GM19463 (cell line): ENCODE measurements at regions not wholly inside any gene's neighbourhood (a gene's known extent, or its start where the extent isn't known, plus 50 kb on each side); places are given as distances from the start of the nearest gene placed in this dataset.

ENCODE experiments used
- ATAC-seq: cut with Tn5 transposase; IDR thresholded peaks from one replicate; pipeline ENCODE4 v1.9.1; 2021; ENCODE audit warnings: mild to moderate bottlenecking, moderate library complexity; ENCODE audit not compliant: unreplicated experiment

DNA sequence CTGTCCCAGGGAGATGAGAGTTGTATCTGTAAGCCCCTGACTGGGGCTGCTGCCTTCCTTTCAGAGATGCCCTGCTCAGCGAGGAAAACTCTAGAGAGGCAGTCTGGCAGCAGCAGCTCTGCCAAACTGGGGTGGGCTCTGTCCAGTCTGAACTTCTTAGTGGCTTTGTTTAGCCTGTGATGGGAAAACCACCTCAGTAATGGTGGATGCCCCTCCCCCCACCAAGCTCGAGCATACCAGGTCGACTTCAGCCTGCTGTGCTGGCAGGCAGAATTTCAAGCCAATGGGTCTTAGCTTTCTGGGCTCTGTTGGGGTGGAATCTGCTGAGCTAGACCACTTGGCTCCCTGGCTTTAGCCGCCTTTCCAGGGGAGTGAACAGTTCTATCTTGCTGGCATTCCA lies 218.3 kb downstream of the TUSC7 start:
- ATAC-seq = no peak

DNA sequence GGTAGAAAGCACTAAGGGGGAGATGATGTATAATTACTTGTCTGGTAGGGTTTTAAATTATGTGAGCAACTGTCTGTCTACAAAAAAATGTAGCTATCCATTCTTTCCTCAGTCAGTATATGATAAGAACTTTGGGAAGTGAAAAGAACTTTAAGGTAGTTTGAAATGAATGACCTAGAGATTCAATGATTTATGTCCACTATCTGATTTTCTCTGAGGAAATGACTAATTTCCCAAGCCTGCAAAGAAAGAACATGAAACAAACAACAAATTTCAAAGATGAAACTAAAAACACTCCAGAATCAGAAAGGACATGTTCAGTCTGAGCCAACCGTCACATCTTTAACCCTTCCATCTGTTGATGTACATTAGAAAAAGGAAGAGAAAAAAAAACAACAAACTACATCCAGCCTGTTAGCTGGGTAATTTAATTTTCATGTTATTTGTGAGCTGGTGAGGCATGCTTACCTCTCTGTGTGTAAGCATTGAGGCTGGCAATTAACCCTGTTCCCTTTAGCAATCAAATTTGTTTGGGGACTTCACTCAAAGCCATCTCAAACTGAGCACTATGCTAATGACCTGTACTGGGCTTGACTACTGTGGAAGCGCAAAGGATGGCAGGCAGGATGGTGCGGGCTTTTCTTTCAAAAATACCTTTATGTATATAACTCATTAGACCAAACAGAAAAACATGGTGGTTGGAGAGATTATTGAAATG lies 220.1 kb downstream of the TUSC7 start:
- no peak for ATAC-seq

DNA sequence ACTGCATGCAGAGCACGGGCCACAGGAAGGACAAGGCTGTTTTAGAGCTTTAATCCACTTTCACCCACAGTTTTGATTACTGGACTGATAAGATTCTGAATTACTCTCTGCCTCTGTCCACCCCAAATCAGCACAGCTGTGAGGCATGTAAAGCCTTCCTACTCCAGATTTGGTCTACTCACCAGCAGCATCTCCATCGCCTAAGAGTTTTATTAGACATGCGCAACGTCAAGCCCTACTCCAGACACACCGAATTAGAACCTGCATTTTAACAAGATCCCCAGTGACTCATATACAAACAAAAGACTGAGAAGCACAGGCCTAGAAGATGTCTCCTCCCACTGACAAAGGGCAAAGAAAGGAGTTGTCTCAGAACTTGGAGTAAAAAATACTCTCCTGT lies 221.2 kb downstream of the TUSC7 start:
- no peak for ATAC-seq

DNA sequence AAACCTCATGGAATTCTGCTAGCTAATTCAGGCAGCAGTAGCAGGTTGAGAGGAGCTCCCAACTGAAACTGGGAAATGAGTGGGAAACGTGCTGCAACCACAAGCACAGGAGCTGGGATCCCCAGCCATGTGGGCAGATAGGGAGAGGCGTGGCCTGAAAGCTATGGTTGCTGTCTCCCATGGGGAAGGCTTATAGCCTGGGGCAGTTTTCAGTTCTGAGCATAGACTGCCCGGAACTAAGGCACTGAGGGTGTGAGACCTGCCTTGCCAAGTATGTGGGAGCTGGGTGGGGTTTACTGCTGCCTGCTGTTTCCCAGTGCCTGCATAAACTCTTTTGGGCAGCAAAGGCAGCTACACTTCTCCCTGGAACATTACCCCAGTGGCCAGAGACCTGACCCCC lies 229.5 kb downstream of the TUSC7 start:
- no peak for ATAC-seq

DNA sequence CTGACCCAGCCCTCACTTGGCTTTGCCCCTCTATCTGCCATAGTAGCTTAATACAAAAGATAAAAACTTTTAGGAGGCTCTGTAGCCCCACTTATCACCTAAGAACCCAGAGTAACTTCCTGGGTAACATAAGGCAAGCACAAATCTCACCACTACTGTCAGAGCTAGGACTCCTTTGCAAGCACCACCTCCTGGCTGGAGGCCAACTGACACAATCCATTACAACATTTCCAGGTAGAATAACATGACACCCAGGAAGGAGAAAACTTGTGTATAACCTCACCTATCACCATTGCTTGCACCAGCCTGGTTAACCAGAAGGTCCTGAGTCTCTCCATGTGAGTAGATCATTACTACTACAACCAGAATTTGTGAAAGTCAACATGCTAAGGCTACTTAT lies 230.0 kb downstream of the TUSC7 start:
- ATAC-seq = no peak

DNA sequence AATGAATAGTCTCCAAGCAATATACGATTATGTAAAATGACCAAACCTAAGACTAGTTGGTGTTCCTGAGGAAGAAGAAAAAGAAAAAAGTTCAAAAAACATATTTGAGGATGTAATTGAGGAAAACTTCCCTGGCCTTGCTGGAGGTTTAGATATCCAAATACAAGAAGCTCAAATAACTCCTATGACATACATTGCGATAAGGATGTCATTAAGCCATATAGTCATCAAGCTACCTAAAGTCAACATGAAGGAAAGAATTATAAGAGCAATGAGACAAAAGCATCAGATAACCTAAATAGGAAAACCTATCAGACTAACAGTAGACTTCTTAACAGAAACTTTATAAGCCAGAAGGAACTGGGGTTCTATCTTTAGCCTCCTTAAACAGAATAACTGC lies 231.1 kb downstream of the TUSC7 start:
- no peak for ATAC-seq

DNA sequence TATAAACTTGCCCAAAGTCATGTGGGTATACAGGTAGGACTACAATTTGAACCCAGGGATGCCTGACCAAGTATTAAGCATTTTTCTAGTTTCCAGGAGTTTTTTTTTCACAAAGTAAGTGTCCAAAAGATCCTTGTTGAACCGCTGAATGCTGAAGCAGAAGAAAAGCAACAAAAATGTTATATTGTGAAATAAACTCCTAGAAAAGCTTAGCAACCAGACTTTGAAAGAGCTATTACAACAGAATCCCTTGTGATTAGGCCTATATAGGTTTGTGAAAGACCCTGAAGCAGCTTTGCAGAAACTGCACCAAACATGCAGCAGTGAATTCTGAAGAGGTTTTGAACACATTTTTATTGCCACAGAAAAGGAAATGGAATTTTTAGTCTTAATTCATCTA lies 236.8 kb downstream of the TUSC7 start:
- ATAC-seq = no peak

DNA sequence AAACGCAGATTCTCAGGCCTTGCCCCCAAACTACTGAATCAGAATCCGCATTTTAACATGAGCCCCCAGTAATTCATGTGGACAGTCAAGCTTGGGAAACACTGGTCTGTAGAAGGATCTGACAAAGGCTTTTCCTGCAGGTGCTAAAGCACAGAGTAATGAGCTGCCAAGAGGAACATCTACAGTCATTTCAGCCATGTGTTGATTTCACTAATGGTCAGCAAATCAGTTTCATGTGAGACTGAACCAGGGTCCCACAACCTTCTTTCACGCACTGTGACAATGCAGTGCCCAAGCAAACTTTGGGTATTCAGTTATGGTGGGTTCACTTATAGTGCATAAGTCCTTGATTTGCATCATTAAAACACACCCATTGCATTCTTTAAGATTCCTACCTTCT lies 237.6 kb downstream of the TUSC7 start:
- ATAC-seq = no peak

DNA sequence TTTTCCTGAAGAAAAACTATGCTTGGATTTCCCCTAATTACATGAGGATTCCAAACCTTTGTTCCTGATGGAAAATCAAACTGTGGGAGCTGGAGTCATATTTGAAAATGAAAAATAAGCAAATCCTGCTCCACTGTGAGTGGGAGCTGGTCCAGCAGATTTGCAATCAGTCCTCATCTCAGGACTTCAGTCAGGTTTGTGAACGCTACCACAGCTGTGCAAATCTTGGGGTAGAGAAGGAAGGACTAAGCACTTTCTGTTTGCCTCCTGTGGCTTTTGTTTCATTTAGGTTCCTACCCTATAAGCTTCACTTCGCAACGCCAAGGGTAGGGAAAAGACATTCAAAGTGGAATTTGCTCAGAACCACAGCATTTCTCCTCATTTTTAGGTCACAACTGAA lies 238.2 kb downstream of the TUSC7 start:
- ATAC-seq = no peak

DNA sequence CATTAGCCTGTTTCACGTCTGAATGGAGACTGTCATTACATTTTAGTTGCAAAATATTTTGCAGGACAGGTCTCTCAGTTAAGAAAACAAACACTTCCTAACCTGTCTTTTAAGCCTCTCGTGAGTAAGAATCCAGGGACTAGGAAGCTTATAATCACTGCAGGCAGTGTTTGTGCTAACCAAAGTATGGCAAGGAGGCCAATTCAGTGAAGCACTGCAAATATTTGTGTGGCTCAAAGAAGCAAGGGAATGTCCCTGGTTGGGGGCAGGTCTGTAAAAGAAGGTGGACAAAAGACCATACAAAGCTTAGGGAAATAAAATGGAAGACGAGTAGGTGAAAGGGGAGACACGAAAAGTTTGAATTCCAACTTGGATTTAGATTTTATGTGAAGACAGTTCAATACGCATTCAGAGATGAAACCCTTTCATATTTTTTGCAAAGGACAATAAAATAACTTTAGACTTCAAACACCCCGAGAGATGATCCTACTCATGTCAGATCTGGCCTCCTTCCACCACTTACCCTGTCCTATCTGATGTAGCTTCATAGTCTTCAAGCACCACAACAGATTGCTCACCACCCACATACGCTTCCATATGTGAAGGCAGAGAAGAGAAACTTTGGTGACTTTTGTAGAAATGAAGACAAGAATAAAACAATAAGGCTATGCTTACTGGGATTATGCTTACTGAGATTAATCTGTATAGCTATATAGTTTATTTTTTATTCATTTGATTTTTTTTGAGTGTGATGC lies 240.9 kb downstream of the TUSC7 start:
- ATAC-seq = no peak

DNA sequence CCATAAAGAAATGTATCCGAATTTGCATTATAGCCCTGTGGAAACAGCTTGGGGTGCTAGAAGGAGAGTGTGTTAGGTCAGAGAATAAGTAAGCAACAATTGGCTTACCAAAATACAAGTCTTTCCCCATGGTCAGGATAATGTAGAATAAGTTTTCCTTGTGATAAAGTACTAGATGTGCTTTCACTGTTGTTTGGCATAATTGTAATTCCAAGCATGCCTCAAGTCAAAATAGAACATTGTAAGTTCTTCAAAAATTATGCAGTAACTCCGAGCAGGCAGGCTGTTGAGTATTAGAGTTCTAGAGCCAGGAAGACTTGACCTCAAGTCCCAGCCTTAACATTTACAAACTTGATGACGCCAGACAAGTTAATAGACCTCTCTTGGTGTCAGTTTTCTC lies 242.0 kb downstream of the TUSC7 start:
- no peak for ATAC-seq

DNA sequence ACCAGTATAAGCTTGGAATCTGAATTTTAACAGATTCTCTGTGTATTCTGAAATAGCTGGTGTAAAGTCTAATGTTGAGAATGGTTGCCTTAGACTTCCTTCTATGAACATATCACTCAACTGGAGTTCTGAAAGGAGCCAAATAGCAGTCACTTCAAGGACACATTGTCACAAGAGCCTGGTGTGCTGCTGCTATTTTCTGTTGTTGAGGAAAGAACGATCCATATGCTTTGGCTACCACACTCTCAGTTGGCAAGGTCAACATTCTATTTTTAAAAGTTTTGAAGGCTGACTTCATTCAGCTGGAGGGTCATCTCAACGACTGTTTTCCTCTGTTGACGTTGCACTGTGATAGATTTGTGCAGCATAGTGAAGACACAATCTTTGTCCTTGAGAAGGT lies 248.7 kb downstream of the TUSC7 start:
- ATAC-seq = no peak

DNA sequence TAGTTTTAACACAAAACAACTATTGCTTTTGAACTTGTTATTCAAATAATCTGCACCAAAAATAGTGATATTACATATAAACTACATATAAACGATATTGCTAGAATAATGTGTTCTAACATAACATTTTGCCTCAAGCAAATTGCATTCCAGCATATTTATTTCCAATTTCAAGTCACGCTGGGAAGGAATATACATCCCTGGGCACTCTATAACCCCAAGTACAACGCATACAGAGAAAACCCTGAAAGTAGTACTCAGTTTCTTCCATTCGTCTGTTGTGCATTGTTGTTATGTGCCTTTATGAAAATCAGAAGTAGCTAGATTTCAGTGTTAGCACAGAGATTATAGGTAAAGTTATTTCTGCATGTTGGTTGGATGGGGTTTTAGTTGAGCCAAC lies 251.5 kb downstream of the TUSC7 start:
- ATAC-seq = no peak

DNA sequence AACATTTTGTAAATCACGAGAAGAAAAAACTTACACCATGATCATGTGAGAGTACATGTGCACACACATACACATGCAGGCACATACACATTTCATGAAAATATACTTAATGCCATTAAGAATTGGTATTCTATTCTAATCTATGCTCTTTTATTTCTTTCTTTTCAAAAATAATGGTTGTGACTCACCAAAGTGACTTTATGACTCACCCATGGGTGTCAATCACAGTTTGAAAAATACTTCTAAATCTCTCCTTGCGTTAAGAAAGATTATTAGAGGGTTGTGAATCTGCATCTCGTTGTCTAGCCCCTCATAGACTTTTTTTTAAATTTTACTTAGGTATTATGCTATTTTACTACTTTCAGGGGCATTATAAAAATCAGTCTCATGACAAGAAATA lies 254.2 kb downstream of the TUSC7 start:
- no peak for ATAC-seq

DNA sequence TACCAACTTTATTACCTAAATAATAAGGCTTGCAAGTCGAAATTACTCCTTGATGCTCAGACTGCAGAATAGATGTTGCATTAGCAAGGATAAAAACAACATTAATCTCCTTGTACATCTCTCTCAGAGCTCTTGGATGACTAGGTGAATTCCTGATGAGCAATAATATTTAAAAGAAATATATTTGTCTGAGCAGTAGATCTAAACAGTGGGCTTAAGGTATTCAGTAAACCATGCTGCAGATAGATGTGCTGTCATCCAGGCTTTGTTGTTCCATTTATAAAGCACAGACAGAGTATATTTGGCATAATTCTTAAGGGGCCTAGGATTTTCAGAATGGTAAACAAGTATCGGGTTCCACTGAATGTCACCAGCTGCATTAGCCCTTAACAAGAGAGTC lies 257.1 kb downstream of the TUSC7 start:
- no peak for ATAC-seq

DNA sequence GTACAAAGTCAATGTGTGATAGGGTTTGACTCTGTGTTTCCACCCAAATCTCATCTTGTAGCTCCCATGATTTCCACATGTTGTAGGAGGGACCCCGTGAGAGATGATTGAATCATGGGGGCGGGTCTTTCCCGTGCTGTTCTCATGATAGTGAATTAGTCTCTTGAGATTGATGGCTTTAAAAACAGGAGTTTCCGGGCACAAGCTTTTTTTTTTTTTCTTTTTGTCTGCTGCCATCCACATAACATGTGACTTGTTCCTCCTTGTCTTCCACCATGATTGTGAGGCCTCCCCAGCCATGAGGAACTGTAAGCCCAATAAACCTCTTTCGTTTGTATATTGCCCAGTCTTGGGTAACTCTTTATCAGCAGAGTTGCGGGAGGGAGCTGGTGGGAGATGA lies 259.6 kb downstream of the TUSC7 start:
- ATAC-seq = no peak

DNA sequence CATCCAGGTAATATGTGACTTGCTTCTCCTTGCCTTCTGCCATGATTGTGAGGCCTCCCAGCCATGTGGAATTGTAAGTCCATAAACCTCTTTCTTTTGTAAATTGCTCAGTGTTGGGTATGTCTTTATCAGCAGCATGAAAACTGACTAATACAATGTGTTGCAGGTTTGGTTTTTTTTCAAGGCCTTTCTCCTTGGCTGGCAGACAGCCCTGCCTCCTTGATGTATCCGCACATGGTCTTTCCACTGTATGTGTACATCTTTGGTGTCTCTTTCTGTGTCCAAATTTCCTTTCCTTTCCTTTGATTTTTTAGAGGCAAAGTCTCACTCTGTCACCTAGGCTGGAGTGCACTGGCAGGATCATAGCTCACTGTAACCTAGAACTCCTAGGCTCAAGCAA lies 260.1 kb downstream of the TUSC7 start:
- ATAC-seq = no peak

DNA sequence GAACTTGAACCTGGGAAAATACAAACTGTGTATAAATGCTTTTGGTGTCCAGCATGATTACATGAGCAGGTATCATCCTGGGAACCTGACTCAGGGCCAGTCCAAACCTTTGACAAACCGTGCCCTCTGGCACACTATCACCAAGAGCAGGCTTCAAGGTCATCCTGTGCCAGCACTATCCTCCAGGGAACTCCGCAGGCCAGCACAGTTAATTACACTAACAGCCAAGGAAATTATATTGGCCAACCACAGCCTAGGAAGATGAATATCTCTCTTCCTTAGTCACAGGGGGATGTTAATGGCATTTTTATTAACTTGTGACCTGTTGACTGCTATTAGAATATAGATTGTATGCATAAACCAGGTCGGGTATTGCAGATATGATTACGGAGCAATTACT lies 262.0 kb downstream of the TUSC7 start:
- no peak for ATAC-seq

DNA sequence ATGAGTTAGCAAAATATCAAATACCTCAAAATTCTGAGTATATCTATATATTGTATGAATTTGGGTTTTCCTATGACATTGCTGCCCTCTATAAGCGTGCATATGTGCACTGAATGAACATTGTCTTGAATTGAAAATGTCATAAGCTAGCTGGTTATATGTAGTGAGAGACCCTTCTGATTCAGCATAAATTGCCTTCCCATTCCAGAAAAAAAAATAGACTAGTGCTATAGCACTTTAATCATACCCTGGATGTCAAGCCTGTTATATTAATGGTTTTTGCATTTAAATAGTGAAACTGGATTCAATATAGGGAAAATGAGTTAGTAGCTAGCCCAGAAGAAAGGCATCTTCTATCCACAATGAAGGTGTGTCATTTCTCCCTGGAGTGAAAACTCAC lies 265.1 kb downstream of the TUSC7 start:
- no peak for ATAC-seq

DNA sequence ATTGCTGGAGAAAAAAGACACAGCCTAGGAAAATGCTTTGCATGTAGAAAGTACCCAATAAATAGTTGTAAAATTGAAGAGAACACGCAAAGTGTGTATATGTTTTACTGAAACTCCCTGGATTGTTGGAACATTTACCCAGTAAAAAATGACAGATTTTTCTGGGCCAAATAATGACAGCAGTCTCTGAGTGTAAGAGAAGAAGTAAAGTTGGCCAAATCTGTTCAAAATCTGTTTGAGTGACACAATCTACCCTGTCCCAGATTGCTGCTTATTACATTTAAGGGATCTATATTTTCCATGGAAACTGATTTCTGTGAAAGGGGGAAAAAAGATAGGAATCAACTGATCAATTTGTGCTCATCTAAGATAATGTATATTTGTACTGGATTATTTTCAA lies 267.9 kb downstream of the TUSC7 start:
- no peak for ATAC-seq

DNA sequence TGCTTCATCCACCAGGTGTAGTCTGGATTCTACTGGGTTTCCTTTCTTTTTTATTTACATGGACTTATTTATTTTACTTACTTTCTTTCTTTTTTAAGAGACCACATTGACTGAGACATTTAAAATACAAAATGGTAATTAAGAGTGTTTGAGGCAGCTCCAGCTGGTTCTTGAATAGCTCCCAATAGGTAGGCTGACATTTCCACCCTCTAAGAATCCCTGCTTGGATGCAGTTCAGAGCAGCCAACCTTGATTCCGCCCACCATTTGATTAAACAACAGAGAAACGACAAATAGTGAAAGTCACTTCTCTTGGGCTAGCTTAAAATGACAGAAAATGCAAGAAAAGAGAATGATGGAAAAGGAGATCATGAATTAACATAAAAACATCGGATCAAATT lies 270.5 kb downstream of the TUSC7 start:
- ATAC-seq = no peak

DNA sequence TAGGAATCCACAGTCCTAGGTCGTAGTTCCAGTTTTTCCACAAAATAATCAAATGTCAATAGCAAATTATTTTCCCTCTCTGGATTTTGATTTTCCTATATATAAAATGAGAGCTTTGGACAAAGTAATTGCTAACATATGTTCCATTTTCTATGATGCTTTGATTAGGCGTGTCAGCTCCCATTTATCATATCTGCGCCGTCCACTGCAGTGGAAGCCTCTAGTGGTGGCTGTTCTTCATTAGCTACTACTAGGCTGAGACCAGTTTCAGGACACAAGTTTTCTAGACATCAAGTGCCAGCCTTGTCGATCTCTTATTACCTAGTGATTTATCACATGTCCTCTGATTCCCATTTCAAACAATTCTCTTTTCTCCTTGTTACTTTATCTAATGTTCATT lies 271.5 kb downstream of the TUSC7 start:
- no peak for ATAC-seq

DNA sequence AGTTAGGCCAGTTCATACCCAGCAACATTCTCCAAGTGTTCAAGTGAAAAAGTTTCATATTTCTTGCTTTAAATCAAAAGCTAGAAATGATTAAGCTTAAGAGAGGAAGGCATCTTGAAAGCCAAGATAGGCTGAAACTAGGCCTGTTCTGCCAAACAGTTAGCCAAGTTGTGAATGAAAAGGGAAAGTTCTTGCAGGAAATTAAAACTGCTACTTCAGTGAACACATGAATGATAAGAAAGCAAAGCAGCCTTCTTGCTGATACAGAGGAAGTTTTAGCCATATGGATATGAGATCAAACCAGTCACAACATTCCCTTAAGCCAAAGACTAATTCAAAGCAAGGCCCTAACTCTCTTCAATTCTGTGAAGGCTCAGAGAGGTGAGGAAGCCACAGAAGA lies 274.7 kb downstream of the TUSC7 start:
- ATAC-seq = no peak
